Heart left ventricle (tissue), 16 donors: ENCODE measurements at regions not wholly inside any gene's neighbourhood (a gene's known extent, or its start where the extent isn't known, plus 50 kb on each side); places are given as distances from the start of the nearest gene placed in this dataset.

Source experiments
- ATAC-seq, 4 donors: fragments of 200-7000 bp; cut with Tn5 transposase; one replicate each; pipeline ENCODE4 v1.9.1; 2020 to 2022; ENCODE audit warnings: moderate library complexity in 4 of 4, mild to moderate bottlenecking in 3 of 4, moderate number of reproducible peaks in 1 of 4
- DNase-seq, 5 donors: peaks; one replicate each; pipeline ENCODE4 v3.0.0-alpha.2; 2020
- H3K27ac ChIP-seq, 12 donors: fragments of 200-600 bp; sonication (generic) in 4 of 12; one replicate each; pipeline versions ENCODE4 v1.5.0 to v1.8.0; 2016 to 2022; ENCODE audit warnings: mild to moderate bottlenecking in 2 of 12
- H3K27me3 ChIP-seq, 9 donors: fragments of 200-600 bp; sonication (generic) in 2 of 9; one replicate each; pipeline versions ENCODE4 v1.5.1 to v1.8.0; 2016 to 2022; ENCODE audit warnings: mild to moderate bottlenecking in 3 of 9
- H3K36me3 ChIP-seq, 9 donors: fragments of 200-600 bp; sonication (generic) in 2 of 9; one replicate each; pipeline versions ENCODE4 v1.5.0 to v1.8.0; 2018 to 2022; ENCODE audit warnings: mild to moderate bottlenecking in 2 of 9
- H3K4me1 ChIP-seq, 12 donors: fragments of 200-600 bp; sonication (generic) in 4 of 12; one replicate each; pipeline versions ENCODE4 v1.5.0 to v1.8.0; 2016 to 2022; ENCODE audit warnings: mild to moderate bottlenecking in 3 of 12
- H3K4me3 ChIP-seq, 12 donors: fragments of 200-600 bp; sonication (generic) in 4 of 12; one replicate each; pipeline versions ENCODE4 v1.5.0 to v1.8.0; 2017 to 2022; ENCODE audit warnings: mild to moderate bottlenecking in 9 of 12, moderate library complexity in 4 of 12
- H3K9me3 ChIP-seq, 12 donors: fragments of 200-600 bp; sonication (generic) in 4 of 12; one replicate each; pipeline versions ENCODE4 v1.5.0 to v1.8.0; 2016 to 2022; ENCODE audit warnings: mild to moderate bottlenecking in 1 of 12
- POLR2A ChIP-seq, 2 donors: fragments of 450-650 bp; IDR thresholded peaks; one replicate each; pipeline ENCODE4 v1.6.1; 2017; ENCODE audit warnings: antibody characterized with exemption in 2 of 2, mild to moderate bottlenecking in 2 of 2, moderate library complexity in 2 of 2
- WGBS, 4 donors: extraction: QIAGEN DNeasy Blood & Tissue Kit in 2 of 4; methylation state at CpG; one replicate each; pipeline versions ENCODE4 v1.1.5 to v1.1.7; 2013 to 2018; 5-methylcytosine and 5-hydroxymethylcytosine counted together
- intact Hi-C, 10 donors: fragments of 100-400 bp; cut with DNase I; formaldehyde crosslinking; loops; one replicate each; pipeline versions ENCODE4 v1.11.1 to v1.14.2; 2022
- TF ChIP-seq, protein P1 (sequence below), 12 donors: fragments of 200-600 bp; sonication (generic) in 4 of 12; IDR thresholded peaks; one replicate each; pipeline versions ENCODE4 v1.5.0 to v1.8.0; 2018 to 2022; ENCODE audit warnings: antibody characterized with exemption in 12 of 12, mild to moderate bottlenecking in 5 of 12
- donor health status: ischemic (EF 13 %, LVEDD 7.1; RV severe dilation, severe dysfunction).
- donor health status: healthy with polysubstance abuse.
- donor health status: DM: no; HTN: yes; CAD: no.
- donor health status: DM: no; HTN: no; CAD: no.
- donor health status: ischemic (EF 25% LVEDD 6.9; RV normal size, moderate dysfunction).
- donor health status: ischemic (EF 25% LVEDD 5.7; RV mildly dilated, moderate dysfunction).
- donor health status: healthy.
- donor health status: DM: yes; HTN: yes; CAD: no.
- donor health status: ischemic (EF 35%, LVEDD 5.7; RV mildly dilated, moderate dysfunction).
- donor health status: nonischemic (EF 11% LVEDD 7.7; RV severe dilation, severe dysfunction).
- donor health status: DM: yes; HTN: yes; CAD: no.
- donor health status: PGD.
- donor health status: ischemic (EF 29% LVEDD 5.4; RV normal size, mild dysfunction).
- donor health status: nonischemic (EF 23%, LVEDD 6.1; RV moderate dilation, normal function).

DNA sequence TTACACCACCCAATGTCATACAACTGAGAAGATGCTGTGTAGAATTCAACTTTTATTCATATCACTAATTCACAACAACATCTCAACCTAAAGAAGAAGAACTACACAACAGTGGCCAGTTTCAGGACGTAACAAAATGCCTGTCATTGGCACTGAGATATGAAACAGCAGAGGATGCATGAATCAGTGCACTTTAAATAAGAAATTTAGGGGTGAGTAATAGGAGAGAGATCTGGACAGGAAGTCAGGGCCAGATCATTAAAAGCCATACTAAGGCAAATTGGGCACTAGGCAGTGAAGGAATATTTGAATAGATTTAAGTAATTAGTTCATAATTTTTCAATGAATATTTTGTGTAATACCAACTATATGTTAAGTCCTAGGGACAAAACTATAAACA lies 510.5 kb downstream of the PLPP3 start:
- no peak for TF ChIP-seq POLR2A (IDR thresholded peaks at IDR 0.05)
- TF ChIP-seq, protein P1, sequence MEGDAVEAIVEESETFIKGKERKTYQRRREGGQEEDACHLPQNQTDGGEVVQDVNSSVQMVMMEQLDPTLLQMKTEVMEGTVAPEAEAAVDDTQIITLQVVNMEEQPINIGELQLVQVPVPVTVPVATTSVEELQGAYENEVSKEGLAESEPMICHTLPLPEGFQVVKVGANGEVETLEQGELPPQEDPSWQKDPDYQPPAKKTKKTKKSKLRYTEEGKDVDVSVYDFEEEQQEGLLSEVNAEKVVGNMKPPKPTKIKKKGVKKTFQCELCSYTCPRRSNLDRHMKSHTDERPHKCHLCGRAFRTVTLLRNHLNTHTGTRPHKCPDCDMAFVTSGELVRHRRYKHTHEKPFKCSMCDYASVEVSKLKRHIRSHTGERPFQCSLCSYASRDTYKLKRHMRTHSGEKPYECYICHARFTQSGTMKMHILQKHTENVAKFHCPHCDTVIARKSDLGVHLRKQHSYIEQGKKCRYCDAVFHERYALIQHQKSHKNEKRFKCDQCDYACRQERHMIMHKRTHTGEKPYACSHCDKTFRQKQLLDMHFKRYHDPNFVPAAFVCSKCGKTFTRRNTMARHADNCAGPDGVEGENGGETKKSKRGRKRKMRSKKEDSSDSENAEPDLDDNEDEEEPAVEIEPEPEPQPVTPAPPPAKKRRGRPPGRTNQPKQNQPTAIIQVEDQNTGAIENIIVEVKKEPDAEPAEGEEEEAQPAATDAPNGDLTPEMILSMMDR (IDR thresholded peaks at IDR 0.05), result no peak
- Histone ChIP-seq H3K4me3 (no peak overlapping the region), H3K36me3 (no peaks in the 10 kb centered on the region), H3K4me1 (peaks cover 0 to 24% (median 8%) of the 10 kb centered on the region in 12 donors), H3K27me3 (no peaks in the 10 kb centered on the region), H3K27ac (no peak overlapping the region), H3K9me3 (no peaks in the 10 kb centered on the region)
- DNase-seq (no peak), ATAC-seq (no peak)
- WGBS, 4 donors, result 52 to 68% (median 58%) methylated on average over 1 of the region's 1 CpG
- intact Hi-C loops, result loop anchor here in 2 of 10 donors (10.0 kb wide), 2 partner anchors 316 to 506 kb away; partner anchors contain the start of gene PLPP3 (in 1 of the 2)

- TF ChIP-seq, protein P1 (IDR thresholded peaks at IDR 0.05), result no peak
- TF ChIP-seq POLR2A (IDR thresholded peaks at IDR 0.05), result no peak
- Histone ChIP-seq H3K4me3 (no peak overlapping the region), H3K36me3 (no peaks in the 10 kb centered on the region), H3K4me1 (peaks cover 0 to 17% (median 6%) of the 10 kb centered on the region in 12 donors), H3K9me3 (no peaks in the 10 kb centered on the region), H3K27ac (no peak overlapping the region), H3K27me3 (no peaks in the 10 kb centered on the region)
- no peak for DNase-seq
- intact Hi-C loops, result loop anchor here in 2 of 10 donors (10.0 kb wide), 2 partner anchors 317 to 507 kb away; partner anchors contain the start of gene PLPP3 (in 1 of the 2)
- ATAC-seq, result no peak
- 89 to 93% (median 92%) methylated on average over 6 of the region's 6 CpGs for WGBS, 4 donors
These were observed 511.2 kb downstream of the PLPP3 start for GRCh38 chr1:56068210-56068609.

GRCh38 chr1:56065729-56066128 lies 513.6 kb downstream of the PLPP3 start:
- 68 to 79% (median 71%) methylated on average over 3 of the region's 3 CpGs for WGBS, 4 donors
- H3K9me3 ChIP-seq, result no peaks in the 10 kb centered on the region
- H3K27ac ChIP-seq, result no peak overlapping the region
- intact Hi-C loops, result loop anchor here in 2 of 10 donors (10.0 kb wide), 2 partner anchors 319 to 509 kb away; partner anchors contain the start of gene PLPP3 (in 1 of the 2)
- TF ChIP-seq POLR2A (IDR thresholded peaks at IDR 0.05), result no peak
- TF ChIP-seq, protein P1 (IDR thresholded peaks at IDR 0.05), result no peak
- ATAC-seq (no peak), DNase-seq (no peak)
- peaks cover 0 to 8% (median 0%) of the 10 kb centered on the region in 12 donors for H3K4me1 ChIP-seq
- H3K4me3 ChIP-seq, result no peak overlapping the region
- no peaks in the 10 kb centered on the region for H3K36me3 ChIP-seq
- no peaks in the 10 kb centered on the region for H3K27me3 ChIP-seq

- Histone ChIP-seq H3K36me3 (no peaks in the 10 kb centered on the region), H3K9me3 (no peaks in the 10 kb centered on the region), H3K4me3 (no peak overlapping the region), H3K27ac (no peak overlapping the region), H3K27me3 (no peaks in the 10 kb centered on the region), H3K4me1 (peaks cover 0 to 8% (median 0%) of the 10 kb centered on the region in 12 donors)
- intact Hi-C loops, result loop anchor here in 2 of 10 donors (10.0 kb wide), 2 partner anchors 320 to 510 kb away; partner anchors contain the start of gene PLPP3 (in 1 of the 2)
- 77 to 79% (median 78%) methylated on average over 3 of the region's 3 CpGs for WGBS, 4 donors
- no peak for TF ChIP-seq POLR2A (IDR thresholded peaks at IDR 0.05)
- TF ChIP-seq, protein P1 (IDR thresholded peaks at IDR 0.05), result no peak
- DNase-seq (no peak), ATAC-seq (peak in 3 of 4 donors; percentile 36 to 68 (median 65))
These were observed 514.7 kb downstream of the PLPP3 start for GRCh38 chr1:56064705-56065104.
